GM23248 (cell line): ENCODE measurements at regions not wholly inside any gene's neighbourhood (a gene's known extent, or its start where the extent isn't known, plus 50 kb on each side); places are given as distances from the start of the nearest gene placed in this dataset.

Experiments
- EZH2 ChIP-seq: fragments of 200-600 bp; sonication (generic); IDR thresholded peaks from 2 replicates; pipeline ENCODE4 v1.6.1; 2018; ENCODE audit warnings: antibody characterized with exemption, mild to moderate bottlenecking; ENCODE audit not compliant: insufficient read depth, poor library complexity, severe bottlenecking
- EZH2phosphoT487 ChIP-seq: fragments of 200-600 bp; sonication (generic); IDR thresholded peaks from 2 replicates; pipeline ENCODE4 v1.6.1; 2018; ENCODE audit warnings: antibody characterized with exemption, moderate library complexity, mild to moderate bottlenecking, low read depth; ENCODE audit not compliant: insufficient read depth

GRCh38 chr17:43309505-43310332 is 75.9 kb upstream of the RNU2-1 start:
- TF ChIP-seq EZH2 (no peak), EZH2phosphoT487 (no peak)
